HCT116 (cell line): ENCODE measurements at regions not wholly inside any gene's neighbourhood (a gene's known extent, or its start where the extent isn't known, plus 50 kb on each side); places are given as distances from the start of the nearest gene placed in this dataset.

Source experiments
- ATAC-seq: fragments of 200-7000 bp; cut with Tn5 transposase; 2 replicates; pipeline ENCODE4 v1.9.1; 2020; ENCODE audit warnings: mild to moderate bottlenecking, moderate library complexity
- BruUV-seq: library from RNA; stranded (reverse); fragments of 400-500 nt; replicated peaks from 2 replicates; lab custom pipeline; 2021; lab: Mats Ljungman, UMichigan
- CTCF ChIA-PET: fragments of 300-600 bp; sonication (Branson Sonifier 250); formaldehyde crosslinking; loops from one replicate; lab custom pipeline; 2021; ENCODE audit warnings: antibody characterized with exemption; lab: Charles Lee
- POLR2A ChIA-PET: fragments of 300-600, 350-600 bp; sonication (Branson Sonifier 250); formaldehyde crosslinking; loops from one replicate; lab custom pipeline; 2021; ENCODE audit warnings: antibody characterized with exemption; lab: Charles Lee
- RAD21 ChIA-PET, 2 experiments: fragments of 300-600 bp; sonication (Branson Sonifier 250); formaldehyde crosslinking; loops; one replicate each; lab custom pipeline; 2023; ENCODE audit warnings: low total read pairs in 2 of 2; ENCODE audit not compliant: uncharacterized antibody in 2 of 2, unreplicated experiment in 2 of 2, low non-redundant PET in 1 of 2; lab: Charles Lee
- DNase-seq: peaks from one replicate; pipeline ENCODE4 v3.0.0-alpha.2; 2010; ENCODE audit warnings: low read depth, low spot score
- H2AFZ ChIP-seq: fragments of 200-600 bp; shearing (Covaris generic), sonication (generic); 2 replicates; pipeline ENCODE4 v1.6.1; 2017; ENCODE audit warnings: low read depth, mixed run types, mixed read lengths, antibody characterized with exemption, low read length; ENCODE audit not compliant: poor library complexity, severe bottlenecking
- H3K27ac ChIP-seq: 2 replicates; pipeline ENCODE4 v1.5.1; 2012; ENCODE audit warnings: low read depth, low read length
- H3K27me3 ChIP-seq: fragments of 200-600 bp; sonication (generic); 2 replicates; pipeline ENCODE4 v1.6.1; 2016; ENCODE audit warnings: mixed run types, low read length, mixed read lengths; ENCODE audit not compliant: insufficient read depth
- H3K36me3 ChIP-seq, 2 experiments: fragments of 200-500 bp in 1 of 2; fragments of 200-600 bp in 1 of 2; sonication (Bioruptor generic) in 1 of 2; sonication (generic) in 1 of 2; 2 replicates each; pipeline versions ENCODE4 v1.5.1 to v1.6.1; 2014 to 2016; ENCODE audit warnings: low read length in 2 of 2, inconsistent platforms in 1 of 2, mixed read lengths in 1 of 2, mixed run types in 1 of 2; ENCODE audit not compliant: insufficient read depth in 2 of 2, control insufficient read depth in 1 of 2
- H3K4me1 ChIP-seq, 2 experiments: fragments of 200-600 bp in 1 of 2; sonication (generic) in 1 of 2; 2 replicates each; pipeline versions ENCODE4 v1.5.1 to v1.6.1; 2012 to 2017; ENCODE audit warnings: low read length in 2 of 2, inconsistent platforms in 1 of 2, mild to moderate bottlenecking in 1 of 2, mixed read lengths in 1 of 2, mixed run types in 1 of 2, moderate library complexity in 1 of 2; ENCODE audit not compliant: insufficient read depth in 2 of 2, control insufficient read depth in 1 of 2
- H3K4me2 ChIP-seq: fragments of 200-600 bp; sonication (generic); 2 replicates; pipeline ENCODE4 v1.6.1; 2017; ENCODE audit warnings: mixed run types, low read length, mixed read lengths
- H3K4me3 ChIP-seq, 2 experiments: fragments of 200-600 bp in 1 of 2; sonication (generic) in 1 of 2; replicated peaks in 1 of 2; 2 replicates each; pipeline ENCODE4 v1.5.1; 2011 to 2016; ENCODE audit warnings: low read length in 2 of 2, control low read depth in 1 of 2, low read depth in 1 of 2, mild to moderate bottlenecking in 1 of 2, mixed read lengths in 1 of 2, mixed run types in 1 of 2
- H3K79me2 ChIP-seq: fragments of 200-600 bp; sonication (generic); 2 replicates; pipeline ENCODE4 v1.6.1; 2017; ENCODE audit warnings: mild to moderate bottlenecking, mixed run types, low read length, moderate library complexity, mixed read lengths; ENCODE audit not compliant: insufficient read depth
- H3K9ac ChIP-seq: fragments of 200-600 bp; sonication (generic); 2 replicates; pipeline ENCODE4 v1.6.1; 2016; ENCODE audit warnings: low read length, mixed read lengths
- H3K9me2 ChIP-seq: fragments of 200-600 bp; sonication (generic), shearing (Covaris generic); 2 replicates; pipeline ENCODE4 v1.6.1; 2017; ENCODE audit warnings: mixed run types, mild to moderate bottlenecking, moderate library complexity; ENCODE audit not compliant: insufficient read depth
- H3K9me3 ChIP-seq, 2 experiments: fragments of 200-500 bp in 1 of 2; fragments of 200-600 bp in 1 of 2; sonication (Bioruptor generic) in 1 of 2; sonication (generic) in 1 of 2; 2 replicates each; pipeline ENCODE4 v1.6.1; 2014 to 2017; ENCODE audit warnings: low read length in 2 of 2, mixed read lengths in 2 of 2, inconsistent platforms in 1 of 2, low read depth in 1 of 2, mild to moderate bottlenecking in 1 of 2, mixed run types in 1 of 2, moderate library complexity in 1 of 2; ENCODE audit not compliant: control insufficient read depth in 1 of 2, insufficient read depth in 1 of 2
- H4K20me1 ChIP-seq: fragments of 200-600 bp; sonication (generic), shearing (Covaris generic); 2 replicates; pipeline ENCODE4 v1.6.1; 2017; ENCODE audit warnings: mixed run types, mild to moderate bottlenecking, moderate library complexity; ENCODE audit not compliant: insufficient read depth
- ATF3 ChIP-seq: IDR thresholded peaks from 2 replicates; pipeline ENCODE4 v1.6.1; 2012
- CBX3 ChIP-seq: IDR thresholded peaks from 2 replicates; pipeline ENCODE4 v1.6.1; 2012; ENCODE audit warnings: low read depth
- CEBPB ChIP-seq: IDR thresholded peaks from 2 replicates; pipeline ENCODE4 v1.6.1; 2012; ENCODE audit warnings: low read depth
- CTCF ChIP-seq, 3 experiments: fragments of 200-600 bp in 1 of 3; sonication (generic) in 1 of 3; IDR thresholded peaks in 2 of 3; conservative IDR thresholded peaks in 1 of 3; 2 replicates each; pipeline ENCODE4 v1.5.1; 2012 to 2017; ENCODE audit warnings: low read depth in 2 of 3, low read length in 2 of 3, antibody characterized with exemption in 1 of 3, borderline replicate concordance in 1 of 3, control low read depth in 1 of 3, mild to moderate bottlenecking in 1 of 3, mixed read lengths in 1 of 3, mixed run types in 1 of 3, moderate library complexity in 1 of 3; ENCODE audit not compliant: insufficient read depth in 1 of 3
- EGR1 ChIP-seq: IDR thresholded peaks from 2 replicates; pipeline ENCODE4 v1.6.1; 2012; ENCODE audit warnings: low read depth
- ELF1 ChIP-seq: IDR thresholded peaks from 2 replicates; pipeline ENCODE4 v1.6.1; 2012; ENCODE audit warnings: low read depth, borderline replicate concordance
- EZH2 ChIP-seq: fragments of 200-600 bp; sonication (generic); IDR thresholded peaks from 2 replicates; pipeline ENCODE4 v1.6.1; 2017; ENCODE audit warnings: antibody characterized with exemption, mixed run types
- EZH2phosphoT487 ChIP-seq: fragments of 200-600 bp; IDR thresholded peaks from 2 replicates; pipeline ENCODE4 v1.6.1; 2018; ENCODE audit warnings: antibody characterized with exemption, borderline replicate concordance
- MAX ChIP-seq: IDR thresholded peaks from 2 replicates; pipeline ENCODE4 v1.6.1; 2012
- POLR2A ChIP-seq: IDR thresholded peaks from 2 replicates; pipeline ENCODE4 v1.7.0; 2011; ENCODE audit warnings: borderline replicate concordance; ENCODE audit not compliant: insufficient read depth, insufficient read length; ENCODE audit errors: extremely low read depth
- POLR2AphosphoS5 ChIP-seq: IDR thresholded peaks from 2 replicates; pipeline ENCODE4 v1.6.1; 2011; ENCODE audit warnings: mild to moderate bottlenecking, low read depth, low read length, moderate library complexity
- RAD21 ChIP-seq: IDR thresholded peaks from 2 replicates; pipeline ENCODE4 v1.6.1; 2012; ENCODE audit warnings: low read depth, mild to moderate bottlenecking
- REST ChIP-seq: IDR thresholded peaks from 2 replicates; pipeline ENCODE4 v1.6.1; 2012; ENCODE audit warnings: low read depth
- SIN3A ChIP-seq: IDR thresholded peaks from 2 replicates; pipeline ENCODE4 v1.6.1; 2012; ENCODE audit warnings: low read depth
- SP1 ChIP-seq: IDR thresholded peaks from 2 replicates; pipeline ENCODE4 v1.6.1; 2012; ENCODE audit warnings: low read depth
- SRF ChIP-seq: IDR thresholded peaks from 2 replicates; pipeline ENCODE4 v1.6.1; 2012; ENCODE audit warnings: low read depth
- TCF7L2 ChIP-seq: IDR thresholded peaks from 2 replicates; pipeline ENCODE4 v1.7.0; 2011; ENCODE audit warnings: borderline replicate concordance, inconsistent platforms; ENCODE audit not compliant: insufficient read depth, insufficient read length; ENCODE audit errors: extremely low read depth
- YY1 ChIP-seq: IDR thresholded peaks from 2 replicates; pipeline ENCODE4 v1.6.1; 2011; ENCODE audit warnings: low read length, low read depth, moderate library complexity, mild to moderate bottlenecking; ENCODE audit not compliant: insufficient replicate concordance; ENCODE audit errors: extremely low read depth
- ZFX ChIP-seq: fragments of 450-650 bp; IDR thresholded peaks from 2 replicates; pipeline ENCODE4 v1.6.1; 2017
- ZNF274 ChIP-seq: fragments of 200-500 bp; sonication (Bioruptor generic); IDR thresholded peaks from 2 replicates; pipeline ENCODE4 v1.6.1; 2014; ENCODE audit warnings: mild to moderate bottlenecking, low read depth, low read length, inconsistent platforms
- intact Hi-C: fragments of 100-400 bp; cut with micrococcal nuclease; formaldehyde crosslinking; loops from 2 replicates; pipeline ENCODE4 v1.10.0; 2022

GRCh38 chr14:82621881-82622450 lies 1088.3 kb upstream of the SEL1L start:
- Histone ChIP-seq H2AFZ (no peak overlapping the region), H3K27me3 (no peaks in the 10 kb centered on the region)

More at GRCh38 chr14:82621881-82622450, 1088.3 kb upstream of the SEL1L start:
- Histone ChIP-seq H3K36me3 (no peaks in the 10 kb centered on the region), H3K9ac (no peak overlapping the region), H3K27ac (no peak overlapping the region), H3K4me3 (no peak overlapping the region), H3K4me1 (no peaks in the 10 kb centered on the region), H3K9me3 (peaks cover 6% of the 10 kb centered on the region in 2 experiments; a peak in 3 of 4 replicates), H3K4me2 (no peak overlapping the region)
- intact Hi-C loops: no loop called here
- ATAC-seq: no peak
- no peak for TF ChIP-seq YY1
- no peak for TF ChIP-seq CEBPB
- TF ChIP-seq ELF1: no peak
- no peak for TF ChIP-seq EGR1
- TF ChIP-seq EZH2phosphoT487: no peak
- TF ChIP-seq ZNF274: no peak
- TF ChIP-seq ATF3: no peak
- no peak for TF ChIP-seq MAX
- no peak for TF ChIP-seq REST
- TF ChIP-seq RAD21: no peak
- no peak for TF ChIP-seq POLR2AphosphoS5
- no peak for TF ChIP-seq SIN3A
- TF ChIP-seq CTCF (IDR thresholded peaks at IDR 0.05 in 2 of 3, conservative IDR thresholded peaks at IDR 0.05 in 1 of 3; ENCODE audit: borderline replicate concordance in 1 of 3, insufficient read depth in 1 of 3, low read depth in 2 of 3, low read length in 2 of 3): no peak
- no peak for TF ChIP-seq POLR2A
- no peak for TF ChIP-seq CBX3
- no peak for TF ChIP-seq ZFX
- TF ChIP-seq SRF: no peak
- no peak for TF ChIP-seq TCF7L2
- no peak for TF ChIP-seq EZH2
- no peak for TF ChIP-seq SP1
- TF ChIP-seq, all 23 proteins: peak for 0
- no peaks in the 10 kb centered on the region for H3K79me2 ChIP-seq
- ChIA-PET POLR2A (no interaction called here), RAD21 (no interaction called here), CTCF (no interaction called here)
- no peaks in the 10 kb centered on the region for H3K9me2 ChIP-seq
- no peak for DNase-seq
- no TSS peak for BruUV-seq
- no peaks in the 10 kb centered on the region for H4K20me1 ChIP-seq
